BLaER1 (cell line): ENCODE measurements at regions not wholly inside any gene's neighbourhood (a gene's known extent, or its start where the extent isn't known, plus 50 kb on each side); places are given as distances from the start of the nearest gene placed in this dataset.

Experiments used
- H3K27ac ChIP-seq: shearing (Covaris generic); formaldehyde crosslinking; 2 replicates; pipeline ENCODE4 v1.8.1; 2022
- H3K27me3 ChIP-seq: shearing (Covaris generic); formaldehyde crosslinking; 2 replicates; pipeline ENCODE4 v1.8.1; 2022
- H3K36me3 ChIP-seq: shearing (Covaris generic); formaldehyde crosslinking; 2 replicates; pipeline ENCODE4 v1.8.1; 2022
- H3K4me1 ChIP-seq: shearing (Covaris generic); formaldehyde crosslinking; 2 replicates; pipeline ENCODE4 v1.8.1; 2022
- H3K4me2 ChIP-seq: shearing (Covaris generic); formaldehyde crosslinking; 2 replicates; pipeline ENCODE4 v1.8.1; 2022
- H3K4me3 ChIP-seq: shearing (Covaris generic); formaldehyde crosslinking; 2 replicates; pipeline ENCODE4 v1.8.1; 2022
- H3K9ac ChIP-seq: shearing (Covaris generic); formaldehyde crosslinking; 2 replicates; pipeline ENCODE4 v1.8.1; 2022
- H3K9me3 ChIP-seq: shearing (Covaris generic); formaldehyde crosslinking; 2 replicates; pipeline ENCODE4 v1.8.1; 2022
- H4K20me1 ChIP-seq: shearing (Covaris generic); formaldehyde crosslinking; 2 replicates; pipeline ENCODE4 v1.8.1; 2022
- Cebpa-rat ChIP-seq: shearing (Covaris generic); IDR thresholded peaks from 2 replicates; pipeline ENCODE4 v1.8.1; 2022

DNA sequence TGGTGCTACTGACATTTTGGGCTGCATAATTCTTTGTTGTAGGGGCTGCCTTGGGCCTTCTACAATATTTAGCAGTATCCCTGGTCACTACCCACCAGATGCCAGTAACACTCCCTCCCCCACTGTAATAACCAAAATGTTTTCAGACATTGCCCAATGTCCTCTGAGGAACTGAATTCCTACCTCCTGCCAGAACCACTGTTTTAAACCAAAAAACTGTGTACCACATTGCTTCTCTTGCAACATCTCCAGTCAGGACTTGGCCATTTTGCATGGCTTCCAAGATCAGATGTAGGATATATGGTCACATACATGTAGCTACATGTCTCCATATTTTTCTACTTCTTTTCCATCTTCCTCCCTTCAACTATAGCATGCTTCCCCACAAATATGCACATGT is 97.4 kb upstream of the IFNGR1 start:
- Histone ChIP-seq H3K36me3 (no peaks in the 10 kb centered on the region), H3K4me1 (peaks cover 16% of the 10 kb centered on the region), H3K4me3 (no peak overlapping the region), H4K20me1 (no peaks in the 10 kb centered on the region), H3K9ac (no peak overlapping the region), H3K27ac (no peak overlapping the region), H3K9me3 (no peaks in the 10 kb centered on the region), H3K4me2 (no peak overlapping the region), H3K27me3 (no peaks in the 10 kb centered on the region)
- TF ChIP-seq Cebpa-rat: no peak

DNA sequence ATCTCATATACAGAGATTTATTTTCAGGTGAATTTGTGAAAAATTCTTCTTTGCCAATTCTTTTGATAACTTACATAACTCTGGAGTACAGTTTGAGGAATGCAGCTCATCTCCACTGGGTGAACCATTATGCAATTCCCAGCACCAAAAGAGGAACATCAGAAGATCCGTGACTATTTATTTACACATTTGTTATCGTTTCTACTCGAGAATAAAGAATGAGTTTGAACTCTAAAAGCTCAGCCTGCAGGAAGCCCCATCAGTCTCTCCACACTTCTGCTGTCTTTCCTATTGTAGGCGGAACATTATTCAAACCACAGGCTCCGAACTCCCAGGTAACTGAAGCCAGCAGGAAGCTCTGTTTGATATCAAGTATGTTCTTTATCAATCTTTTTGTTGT is 95.9 kb upstream of the IFNGR1 start:
- H3K4me2 ChIP-seq: no peak overlapping the region
- H3K9ac ChIP-seq: no peak overlapping the region
- no peaks in the 10 kb centered on the region for H3K9me3 ChIP-seq
- H3K27me3 ChIP-seq: no peaks in the 10 kb centered on the region
- no peak for TF ChIP-seq Cebpa-rat
- H3K36me3 ChIP-seq: no peaks in the 10 kb centered on the region
- H3K27ac ChIP-seq: no peak overlapping the region
- H3K4me1 ChIP-seq: peaks cover 20% of the 10 kb centered on the region
- H4K20me1 ChIP-seq: no peaks in the 10 kb centered on the region
- H3K4me3 ChIP-seq: no peak overlapping the region

DNA sequence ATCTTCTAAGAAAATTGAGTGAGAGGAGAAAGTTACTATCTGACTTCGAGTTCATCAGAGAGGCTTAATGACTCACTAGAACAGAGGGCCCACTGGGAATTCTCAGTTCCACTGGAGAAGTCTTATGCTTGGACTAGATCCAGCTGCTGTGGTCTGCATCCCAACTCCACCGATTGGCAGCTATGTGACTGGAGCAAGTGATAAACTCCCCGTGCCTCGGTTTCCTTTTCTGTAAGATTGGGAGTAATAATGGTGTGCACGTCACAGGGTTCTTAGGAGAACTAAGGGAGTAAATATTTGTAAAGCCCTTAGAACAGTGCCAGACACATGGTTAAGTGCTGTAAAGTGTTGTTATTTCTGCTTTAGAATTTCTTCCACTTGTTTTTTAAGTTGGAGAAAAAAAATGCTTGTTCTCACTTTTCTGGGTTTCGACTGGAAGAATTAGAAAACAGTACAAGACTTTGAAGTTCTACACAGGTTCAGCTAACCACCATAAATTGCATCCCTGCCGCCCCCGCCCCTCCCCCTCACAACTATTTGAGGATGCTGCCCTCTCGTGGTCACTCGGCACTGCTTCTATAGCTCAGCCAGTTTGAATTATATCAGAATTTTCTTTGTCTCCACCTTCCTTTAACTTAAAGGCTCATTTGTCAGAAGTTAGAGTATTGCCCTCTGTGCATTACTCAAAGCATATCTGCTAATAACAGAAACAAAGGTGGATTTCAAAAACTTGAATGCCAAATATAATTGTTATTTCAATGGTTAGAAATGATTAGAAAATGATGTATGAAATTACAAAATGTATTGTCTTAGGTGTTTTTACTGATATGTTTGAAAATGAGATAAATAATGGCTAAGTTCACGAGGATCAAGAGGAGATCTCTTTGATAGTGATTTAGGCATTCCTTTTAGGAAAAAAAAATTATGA is 95.0 kb upstream of the IFNGR1 start:
- Histone ChIP-seq H3K27ac (no peak overlapping the region), H3K4me2 (peak overlapping the region; percentile 70), H3K4me1 (peaks cover 29% of the 10 kb centered on the region), H3K9ac (no peak overlapping the region), H3K4me3 (no peak overlapping the region), H3K9me3 (no peaks in the 10 kb centered on the region), H3K27me3 (no peaks in the 10 kb centered on the region), H4K20me1 (no peaks in the 10 kb centered on the region), H3K36me3 (no peaks in the 10 kb centered on the region)
- TF ChIP-seq Cebpa-rat: no peak

DNA sequence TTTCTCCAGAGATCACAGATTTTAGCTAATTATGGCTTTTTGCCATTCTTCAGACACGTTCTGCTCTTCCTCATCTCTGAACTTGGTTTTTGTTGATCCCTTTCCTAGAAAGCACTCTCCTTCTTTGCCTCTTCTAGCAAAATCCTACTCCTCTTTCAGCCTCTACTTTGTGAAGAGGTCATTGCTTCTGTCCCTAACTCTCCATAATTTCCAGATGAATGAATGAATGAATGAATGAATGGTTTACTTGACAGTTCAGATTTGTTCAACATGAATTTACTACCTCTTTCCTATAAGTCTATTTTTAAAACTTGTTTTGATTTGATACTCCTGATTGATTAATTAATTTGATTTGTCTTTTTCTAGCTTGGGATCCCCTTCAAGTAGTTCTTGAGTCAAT is 94.0 kb upstream of the IFNGR1 start:
- H3K4me3 ChIP-seq: no peak overlapping the region
- TF ChIP-seq Cebpa-rat: no peak
- no peaks in the 10 kb centered on the region for H3K36me3 ChIP-seq

DNA sequence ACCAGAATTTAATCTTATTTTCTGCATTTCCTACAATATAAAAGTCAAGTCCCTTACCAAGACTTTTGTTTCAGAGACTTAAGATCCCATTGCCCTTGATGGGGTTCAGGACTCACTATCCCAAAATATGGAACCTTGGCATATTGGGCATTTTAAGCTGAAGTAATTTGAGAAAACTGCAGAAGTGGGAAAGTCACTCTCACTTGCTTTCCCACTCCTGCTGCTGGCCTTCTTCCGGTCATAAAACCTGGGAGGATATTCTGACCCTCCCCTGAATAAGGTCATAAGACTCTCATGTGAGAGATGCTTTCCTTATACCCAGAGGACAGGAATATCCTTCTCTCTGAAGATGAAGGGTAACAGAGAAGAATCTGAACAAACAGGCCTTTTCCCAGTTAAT is 92.8 kb upstream of the IFNGR1 start:
- H3K9ac ChIP-seq: no peak overlapping the region
- no peaks in the 10 kb centered on the region for H3K27me3 ChIP-seq
- no peak overlapping the region for H3K27ac ChIP-seq
- peaks cover 51% of the 10 kb centered on the region for H3K4me1 ChIP-seq
- no peak overlapping the region for H3K4me3 ChIP-seq
- H3K36me3 ChIP-seq: 0 out of 2 replicates have a peak, but pooled peaks cover 3% of the 10 kb centered on the region
- H3K9me3 ChIP-seq: peaks cover 5% of the 10 kb centered on the region; the same call in 1 of the 2 replicates
- no peaks in the 10 kb centered on the region for H4K20me1 ChIP-seq
- no peak for TF ChIP-seq Cebpa-rat
- H3K4me2 ChIP-seq: no peak overlapping the region

More for the DNA sequence above, 94.0 kb upstream of the IFNGR1 start:
- Histone ChIP-seq H3K27me3 (no peaks in the 10 kb centered on the region), H3K4me2 (peak overlapping the region; percentile 70), H3K4me1 (peaks cover 38% of the 10 kb centered on the region), H3K9me3 (no peaks in the 10 kb centered on the region), H3K27ac (no peak overlapping the region), H4K20me1 (no peaks in the 10 kb centered on the region), H3K9ac (no peak overlapping the region)

DNA sequence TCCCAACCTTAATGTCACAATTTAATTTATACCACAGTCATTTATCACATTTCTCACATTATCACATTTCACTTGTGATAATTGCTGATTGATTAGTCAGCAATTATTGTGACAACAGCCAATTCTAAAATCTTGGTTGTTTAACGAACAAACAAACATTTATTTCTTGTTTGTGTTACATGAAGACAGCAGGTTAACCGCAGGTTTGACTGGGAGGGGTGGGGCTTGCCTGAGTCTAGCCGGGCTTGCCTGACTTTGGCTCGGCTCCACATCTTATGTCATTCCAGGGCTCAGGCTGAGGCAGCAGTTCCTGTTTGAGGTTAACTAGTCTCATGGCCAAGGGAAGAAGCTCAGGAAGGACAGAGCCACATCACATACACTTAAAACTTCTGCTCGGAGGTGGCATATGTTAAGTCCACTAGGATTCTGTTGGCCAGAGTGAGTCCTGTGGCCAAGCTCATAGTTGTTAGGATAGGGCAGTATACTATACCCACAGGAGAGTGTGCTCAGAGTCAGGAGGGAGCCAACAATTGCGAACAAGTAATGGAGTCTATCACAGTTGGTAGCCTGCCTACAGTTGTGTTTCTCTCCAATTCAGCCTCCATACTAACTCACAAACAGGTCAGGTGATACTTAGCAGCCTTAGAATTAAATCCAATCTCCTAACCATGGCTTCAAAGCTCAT is 90.0 kb upstream of the IFNGR1 start:
- Histone ChIP-seq H3K9ac (no peak overlapping the region), H3K9me3 (peaks cover 24% of the 10 kb centered on the region), H3K27ac (peak overlapping the region; percentile 23), H3K36me3 (0 out of 2 replicates have a peak, but pooled peaks cover 7% of the 10 kb centered on the region), H3K4me1 (peaks cover 57% of the 10 kb centered on the region), H3K4me3 (no peak overlapping the region), H3K27me3 (no peaks in the 10 kb centered on the region), H3K4me2 (peak overlapping the region; percentile 46), H4K20me1 (no peaks in the 10 kb centered on the region)
- no peak for TF ChIP-seq Cebpa-rat

DNA sequence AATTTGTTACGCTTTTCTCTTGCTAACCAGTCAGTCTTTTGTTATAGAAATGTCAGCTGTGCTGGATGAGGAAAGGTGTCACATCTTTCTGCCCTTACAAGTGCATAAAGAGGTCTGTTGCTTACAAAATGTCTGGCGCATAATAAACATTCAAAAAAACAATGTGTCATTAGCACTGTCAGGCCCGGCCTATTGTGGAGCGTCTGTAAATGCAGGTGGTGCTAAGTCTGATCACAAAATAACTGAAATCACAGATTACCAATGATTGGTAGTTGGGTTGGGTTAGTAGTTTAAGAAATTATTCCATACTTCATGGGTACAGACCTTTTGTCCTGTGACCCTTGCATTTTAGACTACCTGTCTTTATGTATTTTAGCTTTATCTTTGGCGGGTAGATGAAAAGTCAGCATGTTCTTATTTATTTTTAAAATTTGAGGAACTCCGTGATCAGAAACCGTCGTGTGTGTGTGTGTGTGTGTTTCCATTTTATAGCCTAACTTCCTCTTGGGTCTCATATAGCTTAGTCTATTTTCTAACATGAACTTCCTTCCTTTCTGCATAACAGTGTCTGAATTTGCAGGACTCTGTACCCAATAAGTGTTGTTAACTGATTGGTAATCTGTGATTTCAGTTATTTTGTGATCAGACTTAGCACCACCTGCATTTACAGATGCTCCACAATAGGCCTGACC is 88.1 kb upstream of the IFNGR1 start:
- no peaks in the 10 kb centered on the region for H4K20me1 ChIP-seq
- TF ChIP-seq Cebpa-rat: no peak
- H3K27me3 ChIP-seq: no peaks in the 10 kb centered on the region
- no peak overlapping the region; the same call in 1 of the 2 replicates for H3K4me3 ChIP-seq
- peak overlapping the region; percentile 46 for H3K4me2 ChIP-seq
- H3K36me3 ChIP-seq: 0 out of 2 replicates have a peak, but pooled peaks cover 7% of the 10 kb centered on the region
- peak overlapping the region; percentile 64 for H3K27ac ChIP-seq
- peaks cover 34% of the 10 kb centered on the region for H3K9me3 ChIP-seq
- no peak overlapping the region for H3K9ac ChIP-seq
- peaks cover 41% of the 10 kb centered on the region for H3K4me1 ChIP-seq

DNA sequence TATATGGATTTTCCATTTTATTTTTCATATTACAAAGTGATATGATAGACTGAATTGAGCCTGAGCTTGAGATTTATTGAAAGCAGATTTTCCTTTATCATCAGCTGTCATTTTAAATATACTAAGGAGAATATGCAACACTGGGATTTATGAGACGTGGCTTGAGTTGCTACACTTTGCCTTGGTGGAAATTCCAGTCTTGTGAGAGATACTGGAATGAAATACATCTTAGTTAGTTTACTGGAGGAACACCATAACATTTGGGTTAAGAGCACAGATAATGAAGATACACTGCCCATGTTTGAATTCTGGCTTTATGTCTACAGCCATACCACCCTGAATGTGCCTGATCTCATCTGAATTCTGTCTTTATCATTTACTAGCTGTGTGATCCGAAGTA is 86.5 kb upstream of the IFNGR1 start:
- no peak overlapping the region for H3K27ac ChIP-seq
- no peak overlapping the region for H3K4me2 ChIP-seq
- H3K9me3 ChIP-seq: peaks cover 41% of the 10 kb centered on the region
- H3K9ac ChIP-seq: no peak overlapping the region
- H3K4me3 ChIP-seq: no peak overlapping the region
- H4K20me1 ChIP-seq: no peaks in the 10 kb centered on the region
- H3K36me3 ChIP-seq: 0 out of 2 replicates have a peak, but pooled peaks cover 7% of the 10 kb centered on the region
- no peaks in the 10 kb centered on the region for H3K27me3 ChIP-seq
- H3K4me1 ChIP-seq: peaks cover 41% of the 10 kb centered on the region
- no peak for TF ChIP-seq Cebpa-rat

DNA sequence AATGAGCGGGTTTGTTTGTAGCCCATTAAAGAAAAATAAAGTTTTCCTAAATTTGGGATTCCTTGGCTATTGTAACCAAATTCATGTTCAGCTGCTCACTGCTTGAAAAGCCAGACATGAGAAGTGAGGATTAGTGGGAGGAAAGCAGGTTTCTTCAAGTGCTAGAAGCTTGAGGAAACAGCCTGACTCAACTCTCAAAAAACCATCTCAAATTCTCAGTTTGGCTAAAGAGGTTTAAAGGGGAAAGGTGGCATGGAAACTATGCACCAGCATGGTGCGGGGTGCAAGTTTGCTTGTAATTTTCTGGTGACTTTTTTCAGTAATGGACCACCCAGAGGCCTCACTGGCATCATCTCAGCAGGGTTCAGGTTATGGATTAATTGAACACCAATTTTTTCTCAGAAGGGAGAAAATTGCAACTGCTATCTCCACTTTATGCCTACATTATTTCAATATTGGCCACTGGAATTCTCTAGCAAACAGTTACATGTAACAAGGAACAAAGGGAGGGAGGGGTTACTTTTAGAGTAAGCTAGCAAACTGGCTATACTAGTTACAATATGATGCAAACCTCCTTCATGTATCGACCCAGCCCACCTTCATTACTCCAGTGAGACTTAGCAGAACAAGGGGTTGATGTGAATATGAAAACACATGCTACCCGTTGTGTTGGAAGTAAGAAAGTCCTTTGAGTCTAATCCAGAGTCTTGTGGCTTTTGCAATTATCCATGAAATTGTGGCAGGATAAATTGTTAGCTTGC is 85.0 kb upstream of the IFNGR1 start:
- no peak overlapping the region for H3K4me2 ChIP-seq
- H3K9me3 ChIP-seq: peaks cover 41% of the 10 kb centered on the region
- H3K36me3 ChIP-seq: 0 out of 2 replicates have a peak, but pooled peaks cover 7% of the 10 kb centered on the region
- H3K4me1 ChIP-seq: peaks cover 29% of the 10 kb centered on the region
- H4K20me1 ChIP-seq: no peaks in the 10 kb centered on the region
- no peak overlapping the region for H3K27ac ChIP-seq
- H3K4me3 ChIP-seq: no peak overlapping the region
- no peak for TF ChIP-seq Cebpa-rat
- H3K9ac ChIP-seq: no peak overlapping the region
- no peaks in the 10 kb centered on the region for H3K27me3 ChIP-seq
